HG02623 (cell line): ENCODE measurements at regions not wholly inside any gene's neighbourhood (a gene's known extent, or its start where the extent isn't known, plus 50 kb on each side); places are given as distances from the start of the nearest gene placed in this dataset.

Experiments used
- ATAC-seq: cut with Tn5 transposase; IDR thresholded peaks from one replicate; pipeline ENCODE4 v1.9.1; 2021; ENCODE audit warnings: moderate library complexity; ENCODE audit not compliant: unreplicated experiment

GRCh38 chr13:106433066-106433465, 102.4 kb downstream of the EFNB2 start:
- no peak for ATAC-seq

DNA sequence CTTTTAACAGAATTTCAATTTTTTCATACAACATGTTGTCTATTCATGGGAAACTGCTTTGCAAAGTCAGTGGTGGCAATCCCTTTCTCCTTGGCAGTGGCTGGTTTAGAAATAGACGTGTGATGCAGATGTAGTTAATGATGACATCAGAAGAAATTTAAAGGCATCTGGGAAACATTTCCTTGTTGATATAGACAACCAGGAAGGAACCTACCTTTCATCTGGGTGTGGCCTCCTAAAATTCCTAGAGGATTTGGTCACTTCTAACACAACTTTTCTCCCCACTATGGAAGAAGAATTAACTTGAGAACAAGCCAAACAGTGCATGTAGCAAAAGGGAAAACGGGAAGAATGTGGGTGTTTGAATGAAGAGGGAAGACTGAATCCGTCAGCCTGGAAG, 102.8 kb downstream of the EFNB2 start:
- ATAC-seq = no peak

DNA sequence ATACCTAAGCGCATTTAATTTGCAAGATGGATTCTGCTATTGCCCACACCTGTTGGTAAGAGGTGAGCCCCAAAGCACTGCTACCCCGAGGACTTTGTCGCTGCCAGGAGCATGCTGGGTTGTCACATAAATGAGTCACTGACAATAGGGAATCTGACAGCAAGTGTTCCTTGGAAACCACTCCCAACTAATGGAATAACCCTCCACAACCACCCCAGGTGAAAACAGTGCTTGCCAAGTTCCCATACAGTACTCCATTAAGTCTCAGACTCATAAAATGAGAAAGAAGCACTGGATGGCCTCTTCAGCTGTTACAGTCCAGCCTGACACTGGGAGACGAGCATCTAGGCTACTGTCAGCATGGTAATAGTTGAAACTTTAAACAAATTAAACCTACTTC, 108.6 kb downstream of the EFNB2 start:
- ATAC-seq = no peak

DNA sequence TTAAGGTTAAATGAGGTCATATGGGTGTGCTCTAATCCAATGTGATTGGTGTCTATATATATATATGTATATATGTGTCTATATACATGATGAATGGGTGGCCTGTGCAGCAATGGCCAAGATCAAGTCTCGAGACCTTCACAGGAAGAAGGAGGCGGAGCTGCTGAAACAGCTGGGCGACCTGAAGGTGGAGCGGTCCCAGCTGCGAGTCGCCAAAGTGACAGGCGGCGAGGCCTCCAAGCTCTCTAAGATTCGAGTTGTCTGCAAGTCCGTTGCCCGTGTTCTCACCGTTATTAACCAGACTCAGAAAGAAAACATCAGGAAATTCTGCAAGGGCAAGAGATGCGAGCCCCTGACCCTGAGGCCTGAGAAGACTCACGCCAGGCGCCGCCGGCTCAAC, 109.8 kb downstream of the EFNB2 start:
- ATAC-seq = no peak

GRCh38 chr13:106424805-106425204, 110.7 kb downstream of the EFNB2 start:
- ATAC-seq = no peak

GRCh38 chr13:106423530-106423929, 111.9 kb downstream of the EFNB2 start:
- peak; percentile 53 for ATAC-seq

DNA sequence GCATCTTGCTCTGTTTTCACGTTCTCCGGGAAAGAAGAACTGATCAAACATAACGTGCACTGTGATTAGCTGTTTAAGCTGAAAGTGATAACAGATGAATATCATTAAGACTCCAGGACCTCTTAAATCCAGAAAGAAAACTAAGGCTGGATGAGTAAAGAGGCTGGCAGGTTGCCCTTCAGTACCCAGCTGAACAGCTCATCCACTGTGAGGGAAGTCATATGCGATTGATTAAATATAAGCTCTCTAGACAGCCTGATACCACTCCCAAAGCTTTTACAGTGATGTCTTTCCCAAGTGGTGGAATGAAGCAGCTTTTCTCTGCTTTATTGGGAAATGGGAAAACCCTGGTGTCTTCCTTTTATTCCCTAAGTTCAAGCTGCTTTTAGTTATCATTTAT, 116.9 kb downstream of the EFNB2 start:
- ATAC-seq = no peak

DNA sequence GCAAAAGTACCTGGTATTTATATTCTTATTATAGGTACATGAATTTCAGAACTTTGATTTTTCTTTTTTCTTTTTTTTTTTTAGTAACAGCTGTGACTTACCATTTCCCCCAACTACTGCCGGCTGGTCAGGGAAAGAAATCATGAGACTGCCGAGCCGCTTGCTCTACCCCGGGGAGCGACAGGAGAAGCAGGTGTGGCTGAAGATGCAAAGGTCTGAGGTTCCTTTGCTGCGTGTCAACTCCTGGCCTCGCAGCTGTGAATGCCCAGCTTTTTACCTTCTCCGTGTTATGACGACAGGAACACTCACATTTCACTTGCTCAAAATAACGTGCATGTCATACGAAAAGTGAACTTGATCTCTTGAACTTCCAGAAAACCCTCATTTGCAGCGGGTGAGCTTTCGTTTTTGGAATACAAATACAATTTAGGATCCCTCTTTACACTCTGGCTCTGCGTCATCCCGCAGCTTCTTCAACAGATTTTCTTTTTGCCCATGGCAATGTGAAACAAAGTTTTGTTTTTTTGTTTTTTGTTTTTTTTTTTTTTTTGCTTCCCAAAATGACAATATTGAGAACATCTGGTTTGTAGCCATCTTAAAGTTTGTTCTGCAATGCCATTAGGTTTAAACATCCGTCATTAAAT, 117.9 kb downstream of the EFNB2 start:
- no peak for ATAC-seq

DNA sequence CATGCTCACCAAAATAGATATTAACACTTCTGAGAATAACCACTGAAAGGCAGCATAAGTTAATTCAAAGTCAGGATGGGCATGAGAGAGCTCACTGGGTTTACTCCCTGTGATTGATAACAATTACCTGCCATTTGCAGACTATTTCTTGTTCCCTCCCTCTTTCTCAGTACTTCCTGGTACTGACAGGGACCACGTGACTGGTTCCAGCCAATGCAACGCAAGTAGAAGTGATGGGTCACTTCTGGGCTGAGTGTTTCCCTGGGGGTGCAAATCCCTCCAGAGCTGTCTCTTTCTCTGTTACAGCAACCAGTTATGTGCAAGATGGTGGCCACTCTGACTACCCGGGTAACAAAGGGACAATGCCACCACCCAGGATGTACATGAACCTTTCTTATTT, 118.8 kb downstream of the EFNB2 start:
- ATAC-seq = no peak

DNA sequence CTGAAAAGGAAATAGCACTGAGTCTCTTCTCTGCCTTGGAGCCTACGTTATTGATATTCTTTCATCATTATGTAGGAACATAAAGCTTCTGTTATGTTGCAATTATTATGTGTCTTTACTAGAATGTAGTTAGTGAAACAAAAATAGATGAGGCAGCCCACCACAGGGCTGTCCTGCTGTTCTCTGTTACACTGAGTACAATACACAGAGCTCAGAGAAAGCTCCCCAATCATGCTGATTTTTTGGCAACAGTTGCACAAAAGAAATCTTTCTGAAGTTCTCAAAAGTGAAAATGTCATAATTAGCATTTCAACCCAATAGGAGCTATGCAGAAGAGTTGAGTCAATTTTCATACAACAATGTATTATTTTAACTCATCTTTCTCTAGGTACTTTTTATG, 119.5 kb downstream of the EFNB2 start:
- ATAC-seq = no peak

GRCh38 chr13:106415442-106415841, 120.0 kb downstream of the EFNB2 start:
- no peak for ATAC-seq

DNA sequence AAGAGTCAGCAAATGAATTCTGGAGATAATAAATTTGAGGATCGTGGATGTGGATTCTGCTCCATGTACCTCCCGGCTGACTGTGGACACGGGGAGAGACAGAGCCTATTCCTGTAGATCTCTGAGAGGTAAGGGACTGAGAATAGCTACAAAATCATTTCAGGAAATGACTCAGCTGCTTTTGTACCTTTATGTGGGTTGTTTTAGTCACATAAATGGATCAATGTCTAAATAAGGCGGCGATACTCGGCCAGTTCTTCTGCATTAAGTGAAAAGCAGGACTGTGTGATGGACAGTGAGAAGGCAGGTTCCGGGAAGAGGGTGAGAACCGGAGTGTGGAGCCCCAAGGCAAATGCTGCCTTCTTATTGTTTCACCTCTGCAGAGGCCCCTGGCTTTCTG, 128.1 kb downstream of the EFNB2 start:
- ATAC-seq = no peak

DNA sequence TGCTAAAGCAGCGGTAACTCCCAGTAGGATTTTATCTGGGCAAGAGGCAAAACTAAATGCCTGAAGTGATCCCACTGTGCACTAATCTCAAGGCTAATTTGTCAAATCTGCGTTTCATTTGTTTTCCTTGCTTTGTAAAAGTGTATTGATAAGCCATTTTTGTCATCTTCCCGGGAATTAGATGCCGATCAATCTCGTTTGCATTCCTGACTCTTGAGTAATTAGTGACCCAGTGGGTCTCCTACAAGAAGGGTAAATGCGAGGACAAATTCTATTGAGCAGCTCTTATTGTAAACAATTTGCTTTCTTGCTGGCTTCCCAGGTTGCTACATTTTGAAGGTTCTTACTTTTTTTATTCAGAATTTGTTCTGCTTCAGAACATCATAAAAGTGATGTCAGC, 129.7 kb downstream of the EFNB2 start:
- no peak for ATAC-seq

DNA sequence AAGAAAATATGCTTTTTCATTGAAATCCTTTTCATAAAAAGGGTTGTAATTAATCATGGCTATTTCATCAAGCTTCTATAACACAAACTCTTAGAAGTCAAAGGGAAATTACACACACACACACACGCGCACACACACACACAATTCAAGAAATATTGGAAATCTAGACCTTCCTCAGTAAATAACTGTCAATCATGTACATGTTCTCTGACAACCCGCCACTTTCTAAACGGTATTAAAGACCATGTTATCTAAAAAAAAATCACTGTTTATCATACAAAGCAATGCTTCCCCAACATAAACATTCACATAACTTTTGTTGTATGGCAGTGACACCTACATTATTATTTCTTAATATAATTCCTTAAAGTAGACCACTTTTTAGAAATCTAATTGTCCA, 132.2 kb downstream of the EFNB2 start:
- no peak for ATAC-seq

- ATAC-seq = no peak
Measured at GRCh38 chr13:106402866-106403265, 132.6 kb downstream of the EFNB2 start.

DNA sequence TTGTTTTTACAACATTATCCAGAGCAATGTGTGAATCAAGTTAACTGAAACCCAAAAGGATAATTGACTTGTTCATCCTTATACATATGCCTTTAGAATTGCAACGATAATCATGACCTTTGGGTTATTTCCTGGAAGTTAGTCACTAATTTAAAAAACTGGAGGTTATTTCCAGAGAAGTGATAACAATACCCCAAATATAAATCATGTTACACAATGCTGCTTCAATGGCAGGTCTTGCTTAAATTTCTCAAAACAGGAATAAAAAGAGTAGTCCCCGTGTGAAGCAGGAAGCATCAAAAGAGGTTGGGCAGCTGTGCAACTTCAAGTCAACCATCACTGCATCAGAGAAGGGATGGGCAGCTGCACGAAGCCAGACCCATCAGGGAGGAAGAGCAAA, 134.4 kb downstream of the EFNB2 start:
- no peak for ATAC-seq

GRCh38 chr13:106400289-106400688, 135.2 kb downstream of the EFNB2 start:
- no peak for ATAC-seq

DNA sequence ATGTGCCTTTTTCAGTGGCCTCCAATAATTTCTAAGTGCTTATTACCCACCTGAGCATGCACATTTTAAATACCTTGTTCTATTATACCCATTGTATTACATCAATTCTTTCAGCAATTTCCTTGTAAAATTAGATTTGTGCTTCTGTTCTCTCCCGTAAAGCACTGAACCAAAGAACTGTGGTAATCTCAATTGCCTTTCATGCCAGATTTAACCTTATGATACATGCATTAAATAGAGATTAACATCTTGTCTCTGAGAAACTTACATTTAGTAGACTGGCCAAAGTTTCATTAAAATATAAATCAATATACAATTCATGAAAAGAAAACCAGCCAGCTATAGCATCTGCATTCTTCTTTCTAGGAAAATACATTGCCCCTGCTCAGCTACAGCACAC, 137.2 kb downstream of the EFNB2 start:
- ATAC-seq = no peak

- no peak for ATAC-seq
Measured at GRCh38 chr13:106393776-106394175, 141.7 kb downstream of the EFNB2 start.

GRCh38 chr13:106391681-106392080, 143.8 kb downstream of the EFNB2 start:
- no peak for ATAC-seq

DNA sequence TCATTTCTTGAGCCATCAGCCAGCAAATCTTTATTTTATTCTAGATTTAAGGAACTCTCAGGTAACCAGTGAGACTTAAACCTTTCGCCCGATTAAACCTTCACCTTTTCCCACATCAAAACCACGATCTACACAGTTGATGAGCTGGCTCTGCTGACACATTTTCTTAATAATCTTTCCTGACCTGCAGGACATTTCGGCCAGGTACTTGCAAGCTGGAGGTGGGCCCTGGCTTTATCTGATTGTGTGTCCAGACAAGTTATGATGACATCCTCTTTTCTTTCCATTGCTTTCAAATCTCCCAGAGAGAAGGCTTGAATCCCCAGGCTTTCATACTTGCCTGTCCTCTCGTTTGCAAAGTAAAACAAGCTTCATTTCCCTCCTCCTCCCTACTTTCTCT, 144.2 kb downstream of the EFNB2 start:
- ATAC-seq = no peak

GRCh38 chr13:106390367-106390766, 145.1 kb downstream of the EFNB2 start:
- no peak for ATAC-seq

GRCh38 chr13:106385654-106386053, 149.8 kb downstream of the EFNB2 start:
- ATAC-seq = no peak

DNA sequence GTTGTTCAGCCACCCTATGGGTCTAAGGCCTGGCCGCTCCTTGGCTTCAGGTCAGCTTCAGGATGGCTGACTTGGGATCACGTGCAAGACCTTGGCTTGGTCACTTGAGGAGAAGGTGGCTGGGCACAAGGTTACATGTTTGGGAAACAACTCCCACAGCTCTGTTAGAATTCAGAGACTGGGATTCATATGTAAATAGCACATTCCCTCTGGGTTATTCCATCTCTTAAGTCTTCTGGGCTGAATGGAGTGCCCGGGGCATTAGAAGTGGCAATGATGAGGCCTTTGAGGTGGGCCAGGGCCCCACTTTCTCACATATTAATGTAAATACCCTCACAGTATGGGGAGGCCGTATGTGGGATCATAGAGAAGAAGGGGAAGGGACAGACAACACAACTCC, 150.9 kb downstream of the EFNB2 start:
- no peak for ATAC-seq
